ENCODE measurements at regions not wholly inside any gene's neighbourhood (a gene's known extent, or its start where the extent isn't known, plus 50 kb on each side); places are given as distances from the start of the nearest gene placed in this dataset.

DNA sequence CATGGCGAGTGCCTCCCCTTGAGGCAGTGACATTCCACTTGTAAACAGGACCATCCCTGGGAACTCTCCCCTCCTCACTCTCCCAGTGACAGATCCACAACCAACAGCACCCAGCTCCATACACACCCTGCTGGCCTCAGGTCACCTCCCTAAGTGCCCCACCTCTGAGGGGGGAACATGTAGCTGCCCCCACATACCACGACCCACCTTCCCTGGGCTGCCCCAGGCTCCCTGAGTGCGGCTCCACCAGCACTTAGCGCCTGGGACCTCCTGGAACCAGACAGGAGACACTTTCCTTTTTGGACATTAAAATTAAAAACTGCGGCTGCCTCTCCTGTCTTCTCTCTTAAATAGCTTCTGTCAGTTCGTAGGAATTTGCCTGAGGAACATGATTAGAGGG lies 1140.1 kb downstream of the BRD1 start:
- ChIA-PET RAD21 (ENCODE audit: low non-redundant PET in 1 of 2, low total read pairs in 2 of 2, uncharacterized antibody in 2 of 2, unreplicated experiment in 2 of 2) (no interaction called here), POLR2A (no interaction called here), CTCF (no interaction called here)
- intact Hi-C loops (cut with micrococcal nuclease): no loop called here
- Histone ChIP-seq H3K36me3 (ENCODE audit: control insufficient read depth in 1 of 2, insufficient read depth in 2 of 2, low read length in 2 of 2) (no peaks in the 10 kb centered on the region), H3K4me3 (replicated peaks in 1 of 2; ENCODE audit: low read depth in 1 of 2, low read length in 2 of 2) (no peak overlapping the region), H3K79me2 (ENCODE audit: insufficient read depth, low read length) (no peaks in the 10 kb centered on the region), H3K27me3 (ENCODE audit: insufficient read depth, low read length) (no peaks in the 10 kb centered on the region), H2AFZ (ENCODE audit: low read depth, low read length, poor library complexity, severe bottlenecking) (no peak overlapping the region), H3K9me3 (ENCODE audit: control insufficient read depth in 1 of 2, insufficient read depth in 1 of 2, low read depth in 1 of 2, low read length in 2 of 2) (peaks cover 0 to 5% of the 10 kb centered on the region in 2 experiments; a peak in 1 of 4 replicates), H3K4me2 (ENCODE audit: low read length) (no peak overlapping the region), H3K9ac (ENCODE audit: low read length) (no peak overlapping the region), H4K20me1 (ENCODE audit: insufficient read depth) (no peaks in the 10 kb centered on the region), H3K9me2 (ENCODE audit: insufficient read depth) (no peaks in the 10 kb centered on the region), H3K27ac (ENCODE audit: low read depth, low read length) (no peak overlapping the region), H3K4me1 (ENCODE audit: control insufficient read depth in 1 of 2, insufficient read depth in 2 of 2, low read length in 2 of 2) (no peaks in the 10 kb centered on the region)
- ATAC-seq (no peak), DNase-seq (ENCODE audit: low read depth, low spot score) (no peak)
- TF ChIP-seq SIN3A (IDR thresholded peaks at IDR 0.05; ENCODE audit: low read depth) (no peak), ZFX (IDR thresholded peaks at IDR 0.05) (no peak), POLR2AphosphoS5 (IDR thresholded peaks at IDR 0.05; ENCODE audit: low read depth, low read length) (no peak), POLR2A (IDR thresholded peaks at IDR 0.05; ENCODE audit: borderline replicate concordance, extremely low read depth, insufficient read depth, insufficient read length) (no peak), CEBPB (IDR thresholded peaks at IDR 0.05; ENCODE audit: low read depth) (no peak), EGR1 (IDR thresholded peaks at IDR 0.05; ENCODE audit: low read depth) (no peak), CBX3 (IDR thresholded peaks at IDR 0.05; ENCODE audit: low read depth) (no peak), JUND (IDR thresholded peaks at IDR 0.05) (no peak)
- TF ChIP-seq, protein P1, sequence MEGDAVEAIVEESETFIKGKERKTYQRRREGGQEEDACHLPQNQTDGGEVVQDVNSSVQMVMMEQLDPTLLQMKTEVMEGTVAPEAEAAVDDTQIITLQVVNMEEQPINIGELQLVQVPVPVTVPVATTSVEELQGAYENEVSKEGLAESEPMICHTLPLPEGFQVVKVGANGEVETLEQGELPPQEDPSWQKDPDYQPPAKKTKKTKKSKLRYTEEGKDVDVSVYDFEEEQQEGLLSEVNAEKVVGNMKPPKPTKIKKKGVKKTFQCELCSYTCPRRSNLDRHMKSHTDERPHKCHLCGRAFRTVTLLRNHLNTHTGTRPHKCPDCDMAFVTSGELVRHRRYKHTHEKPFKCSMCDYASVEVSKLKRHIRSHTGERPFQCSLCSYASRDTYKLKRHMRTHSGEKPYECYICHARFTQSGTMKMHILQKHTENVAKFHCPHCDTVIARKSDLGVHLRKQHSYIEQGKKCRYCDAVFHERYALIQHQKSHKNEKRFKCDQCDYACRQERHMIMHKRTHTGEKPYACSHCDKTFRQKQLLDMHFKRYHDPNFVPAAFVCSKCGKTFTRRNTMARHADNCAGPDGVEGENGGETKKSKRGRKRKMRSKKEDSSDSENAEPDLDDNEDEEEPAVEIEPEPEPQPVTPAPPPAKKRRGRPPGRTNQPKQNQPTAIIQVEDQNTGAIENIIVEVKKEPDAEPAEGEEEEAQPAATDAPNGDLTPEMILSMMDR (IDR thresholded peaks at IDR 0.05 in 2 of 3, conservative IDR thresholded peaks at IDR 0.05 in 1 of 3; ENCODE audit: borderline replicate concordance in 1 of 3, insufficient read depth in 1 of 3, low read depth in 2 of 3, low read length in 2 of 3): no peak
- no TSS peak for BruUV-seq (replicated peaks)

DNA sequence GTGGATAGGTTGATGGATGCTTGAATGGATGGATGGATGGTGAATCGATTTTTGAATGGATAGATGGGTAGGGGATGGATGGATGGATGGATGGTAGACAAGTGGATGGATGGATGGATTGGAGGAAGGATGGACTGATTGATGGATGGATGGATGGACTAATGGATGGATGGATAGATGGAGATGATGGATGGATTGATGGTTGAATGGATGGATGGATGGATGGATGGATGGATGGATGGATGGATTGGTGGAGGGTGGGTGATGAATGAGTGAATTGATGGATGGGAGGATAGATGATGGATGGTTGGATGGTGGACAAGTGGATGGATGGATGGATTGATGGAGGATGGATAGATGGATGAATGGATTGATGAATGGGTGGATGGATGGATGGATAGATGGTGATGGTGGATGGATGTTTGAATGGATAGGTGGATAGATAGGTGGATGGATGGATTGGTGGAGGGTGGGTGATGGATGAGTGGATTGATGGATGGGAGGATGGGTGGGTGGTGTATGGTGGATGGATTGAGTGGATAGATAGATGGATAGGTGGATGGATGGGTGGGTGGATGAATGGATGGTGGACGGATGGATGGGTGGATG lies 1140.9 kb downstream of the BRD1 start:
- DNase-seq (ENCODE audit: low read depth, low spot score): no peak
- ChIA-PET CTCF (no interaction called here), POLR2A (no interaction called here), RAD21 (ENCODE audit: low non-redundant PET in 1 of 2, low total read pairs in 2 of 2, uncharacterized antibody in 2 of 2, unreplicated experiment in 2 of 2) (no interaction called here)
- Histone ChIP-seq H3K9me2 (ENCODE audit: insufficient read depth) (no peaks in the 10 kb centered on the region), H3K4me3 (replicated peaks in 1 of 2; ENCODE audit: low read depth in 1 of 2, low read length in 2 of 2) (no peak overlapping the region), H3K9me3 (ENCODE audit: control insufficient read depth in 1 of 2, insufficient read depth in 1 of 2, low read depth in 1 of 2, low read length in 2 of 2) (peaks cover 0 to 5% of the 10 kb centered on the region in 2 experiments; a peak in 1 of 4 replicates), H4K20me1 (ENCODE audit: insufficient read depth) (no peaks in the 10 kb centered on the region), H3K79me2 (ENCODE audit: insufficient read depth, low read length) (no peaks in the 10 kb centered on the region), H3K27ac (ENCODE audit: low read depth, low read length) (no peak overlapping the region), H3K36me3 (ENCODE audit: control insufficient read depth in 1 of 2, insufficient read depth in 2 of 2, low read length in 2 of 2) (no peaks in the 10 kb centered on the region), H3K9ac (ENCODE audit: low read length) (no peak overlapping the region), H3K4me2 (ENCODE audit: low read length) (no peak overlapping the region), H3K4me1 (ENCODE audit: control insufficient read depth in 1 of 2, insufficient read depth in 2 of 2, low read length in 2 of 2) (no peaks in the 10 kb centered on the region), H2AFZ (ENCODE audit: low read depth, low read length, poor library complexity, severe bottlenecking) (no peak overlapping the region), H3K27me3 (ENCODE audit: insufficient read depth, low read length) (no peaks in the 10 kb centered on the region)
- ATAC-seq: no peak
- no peak for TF ChIP-seq CEBPB (IDR thresholded peaks at IDR 0.05; ENCODE audit: low read depth)
- no peak for TF ChIP-seq SRF (IDR thresholded peaks at IDR 0.05; ENCODE audit: low read depth)
- TF ChIP-seq, protein P2, sequence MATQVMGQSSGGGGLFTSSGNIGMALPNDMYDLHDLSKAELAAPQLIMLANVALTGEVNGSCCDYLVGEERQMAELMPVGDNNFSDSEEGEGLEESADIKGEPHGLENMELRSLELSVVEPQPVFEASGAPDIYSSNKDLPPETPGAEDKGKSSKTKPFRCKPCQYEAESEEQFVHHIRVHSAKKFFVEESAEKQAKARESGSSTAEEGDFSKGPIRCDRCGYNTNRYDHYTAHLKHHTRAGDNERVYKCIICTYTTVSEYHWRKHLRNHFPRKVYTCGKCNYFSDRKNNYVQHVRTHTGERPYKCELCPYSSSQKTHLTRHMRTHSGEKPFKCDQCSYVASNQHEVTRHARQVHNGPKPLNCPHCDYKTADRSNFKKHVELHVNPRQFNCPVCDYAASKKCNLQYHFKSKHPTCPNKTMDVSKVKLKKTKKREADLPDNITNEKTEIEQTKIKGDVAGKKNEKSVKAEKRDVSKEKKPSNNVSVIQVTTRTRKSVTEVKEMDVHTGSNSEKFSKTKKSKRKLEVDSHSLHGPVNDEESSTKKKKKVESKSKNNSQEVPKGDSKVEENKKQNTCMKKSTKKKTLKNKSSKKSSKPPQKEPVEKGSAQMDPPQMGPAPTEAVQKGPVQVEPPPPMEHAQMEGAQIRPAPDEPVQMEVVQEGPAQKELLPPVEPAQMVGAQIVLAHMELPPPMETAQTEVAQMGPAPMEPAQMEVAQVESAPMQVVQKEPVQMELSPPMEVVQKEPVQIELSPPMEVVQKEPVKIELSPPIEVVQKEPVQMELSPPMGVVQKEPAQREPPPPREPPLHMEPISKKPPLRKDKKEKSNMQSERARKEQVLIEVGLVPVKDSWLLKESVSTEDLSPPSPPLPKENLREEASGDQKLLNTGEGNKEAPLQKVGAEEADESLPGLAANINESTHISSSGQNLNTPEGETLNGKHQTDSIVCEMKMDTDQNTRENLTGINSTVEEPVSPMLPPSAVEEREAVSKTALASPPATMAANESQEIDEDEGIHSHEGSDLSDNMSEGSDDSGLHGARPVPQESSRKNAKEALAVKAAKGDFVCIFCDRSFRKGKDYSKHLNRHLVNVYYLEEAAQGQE (IDR thresholded peaks at IDR 0.05; ENCODE audit: low read depth): no peak
- no peak for TF ChIP-seq YY1 (IDR thresholded peaks at IDR 0.05; ENCODE audit: extremely low read depth, insufficient replicate concordance, low read depth, low read length)
- TF ChIP-seq SP1 (IDR thresholded peaks at IDR 0.05; ENCODE audit: low read depth): no peak
- no peak for TF ChIP-seq ELF1 (IDR thresholded peaks at IDR 0.05; ENCODE audit: borderline replicate concordance, low read depth)
- no peak for TF ChIP-seq EGR1 (IDR thresholded peaks at IDR 0.05; ENCODE audit: low read depth)
- TF ChIP-seq SIN3A (IDR thresholded peaks at IDR 0.05; ENCODE audit: low read depth): no peak
- TF ChIP-seq, protein P3, sequence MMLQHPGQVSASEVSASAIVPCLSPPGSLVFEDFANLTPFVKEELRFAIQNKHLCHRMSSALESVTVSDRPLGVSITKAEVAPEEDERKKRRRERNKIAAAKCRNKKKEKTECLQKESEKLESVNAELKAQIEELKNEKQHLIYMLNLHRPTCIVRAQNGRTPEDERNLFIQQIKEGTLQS (IDR thresholded peaks at IDR 0.05): no peak
- no peak for TF ChIP-seq POLR2A (IDR thresholded peaks at IDR 0.05; ENCODE audit: borderline replicate concordance, extremely low read depth, insufficient read depth, insufficient read length)
- TF ChIP-seq ZNF274 (IDR thresholded peaks at IDR 0.05; ENCODE audit: low read depth, low read length): no peak
- intact Hi-C loops (cut with micrococcal nuclease): no loop called here
- BruUV-seq (replicated peaks): no TSS peak
